Ectodermal cell (in vitro differentiated cells): ENCODE measurements at regions not wholly inside any gene's neighbourhood (a gene's known extent, or its start where the extent isn't known, plus 50 kb on each side); places are given as distances from the start of the nearest gene placed in this dataset.

Experiments used
- H3K27ac ChIP-seq: 2 replicates; pipeline ENCODE4 v1.7.0; 2013; ENCODE audit warnings: mild to moderate bottlenecking, low read depth, low read length; ENCODE audit not compliant: insufficient read depth, poor library complexity, severe bottlenecking
- H3K27me3 ChIP-seq: 2 replicates; pipeline ENCODE4 v1.7.0; 2013; ENCODE audit warnings: mild to moderate bottlenecking, low read length; ENCODE audit not compliant: insufficient read depth, control insufficient read depth, poor library complexity, severe bottlenecking
- H3K36me3 ChIP-seq: one replicate; pipeline ENCODE4 v1.7.0; 2013; ENCODE audit warnings: low read length; ENCODE audit not compliant: control insufficient read depth, insufficient read depth
- H3K4me1 ChIP-seq: one replicate; pipeline ENCODE4 v1.7.0; 2013; ENCODE audit warnings: low read length; ENCODE audit not compliant: control insufficient read depth, insufficient read depth
- H3K4me3 ChIP-seq: 2 replicates; pipeline ENCODE4 v1.7.0; 2013; ENCODE audit warnings: low read depth, low read length, control low read depth; ENCODE audit not compliant: insufficient read depth
- H3K9me3 ChIP-seq: 2 replicates; pipeline ENCODE4 v1.7.0; 2013; ENCODE audit warnings: mild to moderate bottlenecking, low read length, moderate library complexity; ENCODE audit not compliant: control insufficient read depth
- WGBS, 2 experiments: methylation state at CpG; one replicate each; pipeline ENCODE4 v1.1.7; 2013; ENCODE audit warnings: missing lambda C conversion rate in 2 of 2; 5-methylcytosine and 5-hydroxymethylcytosine counted together

- no peaks in the 10 kb centered on the region for H3K4me1 ChIP-seq
- WGBS, 2 experiments = 94 to 100% methylated on average over 3 of the region's 4 CpGs
- H3K9me3 ChIP-seq = no peaks in the 10 kb centered on the region
- H3K27ac ChIP-seq = no peak overlapping the region
- H3K36me3 ChIP-seq = no peaks in the 10 kb centered on the region
- no peak overlapping the region for H3K4me3 ChIP-seq
- no peaks in the 10 kb centered on the region for H3K27me3 ChIP-seq
These were observed 372.4 kb upstream of the PAPPA start for GRCh38 chr9:115781070-115781736.

GRCh38 chr9:115786321-115786720, 367.3 kb upstream of the PAPPA start:
- H3K27ac ChIP-seq = no peak overlapping the region
- H3K4me3 ChIP-seq = no peak overlapping the region
- H3K27me3 ChIP-seq = no peaks in the 10 kb centered on the region
- no peaks in the 10 kb centered on the region for H3K4me1 ChIP-seq
- no peaks in the 10 kb centered on the region for H3K36me3 ChIP-seq
- 81 to 83% methylated on average over 1 to 2 of the region's 2 CpGs for WGBS, 2 experiments
- H3K9me3 ChIP-seq = no peaks in the 10 kb centered on the region

- Histone ChIP-seq H3K9me3 (no peaks in the 10 kb centered on the region), H3K36me3 (no peaks in the 10 kb centered on the region), H3K27ac (no peak overlapping the region), H3K27me3 (no peaks in the 10 kb centered on the region), H3K4me1 (no peaks in the 10 kb centered on the region), H3K4me3 (no peak overlapping the region)
- 93 to 95% methylated on average over 6 of the region's 6 CpGs for whole genome bisulfite sequencing, 2 experiments
These were observed 363.1 kb upstream of the PAPPA start for GRCh38 chr9:115790520-115790919.

GRCh38 chr9:115794921-115795475, 358.6 kb upstream of the PAPPA start:
- Histone ChIP-seq H3K27ac (no peak overlapping the region), H3K4me1 (no peaks in the 10 kb centered on the region), H3K9me3 (no peaks in the 10 kb centered on the region), H3K36me3 (no peaks in the 10 kb centered on the region), H3K4me3 (no peak overlapping the region), H3K27me3 (no peaks in the 10 kb centered on the region)
- WGBS, 2 experiments = 80 to 94% methylated on average over 1 of the region's 1 CpG

- Histone ChIP-seq H3K27me3 (no peaks in the 10 kb centered on the region), H3K4me1 (no peaks in the 10 kb centered on the region), H3K9me3 (no peaks in the 10 kb centered on the region), H3K27ac (no peak overlapping the region), H3K4me3 (no peak overlapping the region), H3K36me3 (no peaks in the 10 kb centered on the region)
- WGBS, 2 experiments = 77 to 82% methylated on average over 1 of the region's 1 CpG
These were observed 353.9 kb upstream of the PAPPA start for GRCh38 chr9:115799734-115800133.

GRCh38 chr9:115804206-115804605, 349.4 kb upstream of the PAPPA start:
- Histone ChIP-seq H3K4me3 (no peak overlapping the region), H3K27ac (no peak overlapping the region), H3K27me3 (no peaks in the 10 kb centered on the region), H3K4me1 (no peaks in the 10 kb centered on the region), H3K9me3 (no peaks in the 10 kb centered on the region), H3K36me3 (no peaks in the 10 kb centered on the region)
- 90 to 91% methylated on average over 3 of the region's 3 CpGs for WGBS, 2 experiments

GRCh38 chr9:115808108-115808507, 345.5 kb upstream of the PAPPA start:
- no peaks in the 10 kb centered on the region for H3K9me3 ChIP-seq
- H3K4me3 ChIP-seq = no peak overlapping the region
- WGBS, 2 experiments = 88 to 91% methylated on average over 1 of the region's 2 CpGs
- no peaks in the 10 kb centered on the region for H3K4me1 ChIP-seq
- no peak overlapping the region for H3K27ac ChIP-seq
- no peaks in the 10 kb centered on the region for H3K27me3 ChIP-seq
- no peaks in the 10 kb centered on the region for H3K36me3 ChIP-seq

- H3K27ac ChIP-seq = no peak overlapping the region
- no peaks in the 10 kb centered on the region for H3K4me1 ChIP-seq
- 93 to 94% methylated on average over 3 of the region's 5 CpGs for WGBS, 2 experiments
- H3K36me3 ChIP-seq = no peaks in the 10 kb centered on the region
- no peaks in the 10 kb centered on the region for H3K9me3 ChIP-seq
- H3K4me3 ChIP-seq = no peak overlapping the region
- no peaks in the 10 kb centered on the region for H3K27me3 ChIP-seq
These were observed 344.9 kb upstream of the PAPPA start for GRCh38 chr9:115808695-115809094.

- Histone ChIP-seq H3K27me3 (no peaks in the 10 kb centered on the region), H3K27ac (no peak overlapping the region), H3K36me3 (no peaks in the 10 kb centered on the region), H3K4me3 (no peak overlapping the region), H3K4me1 (no peaks in the 10 kb centered on the region), H3K9me3 (no peaks in the 10 kb centered on the region)
- WGBS, 2 experiments = 73 to 95% methylated on average over 2 of the region's 2 CpGs
These were observed 343.4 kb upstream of the PAPPA start for GRCh38 chr9:115810166-115810565.

GRCh38 chr9:115814081-115814480, 339.5 kb upstream of the PAPPA start:
- H3K4me3 ChIP-seq = no peak overlapping the region
- H3K27ac ChIP-seq = no peak overlapping the region
- H3K36me3 ChIP-seq = no peaks in the 10 kb centered on the region
- H3K9me3 ChIP-seq = no peaks in the 10 kb centered on the region
- H3K4me1 ChIP-seq = no peaks in the 10 kb centered on the region
- WGBS, 2 experiments = 100% methylated on average over 1 of the region's 1 CpG
- H3K27me3 ChIP-seq = no peaks in the 10 kb centered on the region
